HG02798 (cell line): ENCODE measurements at regions not wholly inside any gene's neighbourhood (a gene's known extent, or its start where the extent isn't known, plus 50 kb on each side); places are given as distances from the start of the nearest gene placed in this dataset.

Experiments used
- ATAC-seq: cut with Tn5 transposase; IDR thresholded peaks from one replicate; pipeline ENCODE4 v1.9.1; 2021; ENCODE audit warnings: mild to moderate bottlenecking; ENCODE audit not compliant: unreplicated experiment, poor library complexity

- no peak for ATAC-seq
Measured at GRCh38 chr2:5403392-5403791, 288.8 kb upstream of the SOX11 start.

GRCh38 chr2:5409898-5410381, 282.2 kb upstream of the SOX11 start:
- ATAC-seq = no peak

GRCh38 chr2:5410991-5411700, 281.0 kb upstream of the SOX11 start:
- no peak for ATAC-seq

GRCh38 chr2:5412001-5412400, 280.2 kb upstream of the SOX11 start:
- ATAC-seq = no peak

- ATAC-seq = no peak
Measured at GRCh38 chr2:5433855-5434254, 258.3 kb upstream of the SOX11 start.

- ATAC-seq = no peak
Measured at GRCh38 chr2:5437375-5437774, 254.8 kb upstream of the SOX11 start.

GRCh38 chr2:5440174-5440573, 252.0 kb upstream of the SOX11 start:
- no peak for ATAC-seq

- ATAC-seq = no peak
Measured at GRCh38 chr2:5442736-5443135, 249.4 kb upstream of the SOX11 start.

GRCh38 chr2:5444168-5444567, 248.0 kb upstream of the SOX11 start:
- ATAC-seq = no peak

- no peak for ATAC-seq
Measured at GRCh38 chr2:5444854-5445253, 247.3 kb upstream of the SOX11 start.

GRCh38 chr2:5449867-5450266, 242.3 kb upstream of the SOX11 start:
- no peak for ATAC-seq

GRCh38 chr2:5453220-5454050, 238.7 kb upstream of the SOX11 start:
- ATAC-seq = no peak

GRCh38 chr2:5454051-5454390, 238.2 kb upstream of the SOX11 start:
- no peak for ATAC-seq

- no peak for ATAC-seq
Measured at GRCh38 chr2:5459041-5459440, 233.1 kb upstream of the SOX11 start.

GRCh38 chr2:5464657-5465056, 227.5 kb upstream of the SOX11 start:
- no peak for ATAC-seq

- no peak for ATAC-seq
Measured at GRCh38 chr2:5465859-5466258, 226.3 kb upstream of the SOX11 start.

GRCh38 chr2:5467178-5467905, 224.8 kb upstream of the SOX11 start:
- no peak for ATAC-seq

- ATAC-seq = no peak
Measured at GRCh38 chr2:5472673-5473072, 219.5 kb upstream of the SOX11 start.

GRCh38 chr2:5473635-5474034, 218.5 kb upstream of the SOX11 start:
- no peak for ATAC-seq

GRCh38 chr2:5474716-5475115, 217.5 kb upstream of the SOX11 start:
- ATAC-seq = no peak

- ATAC-seq = no peak
Measured at GRCh38 chr2:5479265-5479928, 212.8 kb upstream of the SOX11 start.
